Fibroblast of lung (primary cell): ENCODE measurements at regions not wholly inside any gene's neighbourhood (a gene's known extent, or its start where the extent isn't known, plus 50 kb on each side); places are given as distances from the start of the nearest gene placed in this dataset.

Experiments
- DNase-seq, 2 donors: peaks; one replicate each; pipeline versions ENCODE4 v3.0.0 to v3.0.0-alpha.2; 2010; ENCODE audit warnings: low read depth in 2 of 2
- H2AFZ ChIP-seq: 2 replicates; pipeline ENCODE4 v1.5.1; 2012; ENCODE audit warnings: low read length, control low read depth, inconsistent platforms
- H3K27ac ChIP-seq: 2 replicates; pipeline ENCODE4 v1.5.1; 2011; ENCODE audit warnings: low read length, control low read depth; ENCODE audit not compliant: insufficient read depth
- H3K27me3 ChIP-seq: 2 replicates; pipeline ENCODE4 v1.5.1; 2011; ENCODE audit warnings: mild to moderate bottlenecking, low read length; ENCODE audit not compliant: control insufficient read depth, insufficient read depth
- H3K36me3 ChIP-seq: 2 replicates; pipeline ENCODE4 v1.5.1; 2011; ENCODE audit warnings: low read length; ENCODE audit not compliant: control insufficient read depth, insufficient read depth
- H3K4me1 ChIP-seq: 2 replicates; pipeline ENCODE4 v1.5.1; 2011; ENCODE audit warnings: low read length; ENCODE audit not compliant: control insufficient read depth, insufficient read depth; ENCODE audit errors: extremely low read depth
- H3K4me2 ChIP-seq: 2 replicates; pipeline ENCODE4 v1.5.1; 2011; ENCODE audit warnings: low read length, control low read depth; ENCODE audit not compliant: insufficient read depth; ENCODE audit errors: extremely low read depth
- H3K4me3 ChIP-seq, 4 experiments: fragments of 200-600 bp in 1 of 4; sonication (generic) in 1 of 4; replicated peaks in 1 of 4; 2 replicates each; pipeline ENCODE4 v1.5.1; 2011 to 2016; ENCODE audit warnings: low read length in 4 of 4, low read depth in 3 of 4, mild to moderate bottlenecking in 3 of 4, control low read depth in 2 of 4, inconsistent platforms in 1 of 4, mixed read lengths in 1 of 4; ENCODE audit not compliant: insufficient read depth in 1 of 4; ENCODE audit errors: control extremely low read depth in 1 of 4
- H3K79me2 ChIP-seq: 2 replicates; pipeline ENCODE4 v1.5.1; 2012; ENCODE audit warnings: mild to moderate bottlenecking, low read length, inconsistent platforms; ENCODE audit not compliant: control insufficient read depth, insufficient read depth
- H3K9ac ChIP-seq: 2 replicates; pipeline ENCODE4 v1.5.1; 2011; ENCODE audit warnings: mild to moderate bottlenecking, low read length, control low read depth; ENCODE audit not compliant: insufficient read depth
- H3K9me3 ChIP-seq: 2 replicates; pipeline ENCODE4 v1.5.1; 2012; ENCODE audit warnings: low read depth, low read length; ENCODE audit not compliant: control insufficient read depth, insufficient read depth
- H4K20me1 ChIP-seq: 2 replicates; pipeline ENCODE4 v1.5.1; 2011; ENCODE audit warnings: low read length; ENCODE audit not compliant: control insufficient read depth, insufficient read depth; ENCODE audit errors: extremely low read depth
- CTCF ChIP-seq, 2 donors: IDR thresholded peaks in 1 of 2; conservative IDR thresholded peaks in 1 of 2; 1 replicate in 1 of 2; 2 replicates in 1 of 2; pipeline ENCODE4 v1.5.1; 2011 to 2012; ENCODE audit warnings: low read length in 2 of 2, control low read depth in 1 of 2, inconsistent platforms in 1 of 2, low read depth in 1 of 2, mild to moderate bottlenecking in 1 of 2
- EZH2 ChIP-seq: IDR thresholded peaks from 2 replicates; pipeline ENCODE4 v1.5.1; 2012; ENCODE audit warnings: low read length, control low read depth, mild to moderate bottlenecking; ENCODE audit errors: missing control alignments

- Histone ChIP-seq H2AFZ (no peak overlapping the region), H3K36me3 (no peaks in the 10 kb centered on the region), H4K20me1 (no peaks in the 10 kb centered on the region), H3K27ac (no peak overlapping the region), H3K4me1 (no peaks in the 10 kb centered on the region), H3K9ac (no peak overlapping the region), H3K9me3 (no peaks in the 10 kb centered on the region), H3K79me2 (no peaks in the 10 kb centered on the region), H3K27me3 (no peaks in the 10 kb centered on the region), H3K4me2 (no peak overlapping the region), H3K4me3 (no peak overlapping the region)
- no peak for DNase-seq
- TF ChIP-seq EZH2 (no peak), CTCF (conservative IDR thresholded peaks at IDR 0.05 in 1 of 2, IDR thresholded peaks at IDR 0.05 in 1 of 2; ENCODE audit: low read depth in 1 of 2, low read length in 2 of 2) (no peak)
Observed at GRCh38 chr4:187059895-187060294, 336.2 kb upstream of the FAT1 start.

GRCh38 chr4:187060551-187060950 lies 336.9 kb upstream of the FAT1 start:
- no peaks in the 10 kb centered on the region for H3K36me3 ChIP-seq
- no peak overlapping the region for H3K27ac ChIP-seq
- DNase-seq: no peak
- no peak overlapping the region for H3K4me3 ChIP-seq
- no peaks in the 10 kb centered on the region for H3K27me3 ChIP-seq
- no peaks in the 10 kb centered on the region for H3K9me3 ChIP-seq
- H3K4me1 ChIP-seq: no peaks in the 10 kb centered on the region
- H4K20me1 ChIP-seq: no peaks in the 10 kb centered on the region
- H2AFZ ChIP-seq: no peak overlapping the region
- H3K79me2 ChIP-seq: no peaks in the 10 kb centered on the region
- H3K4me2 ChIP-seq: no peak overlapping the region
- H3K9ac ChIP-seq: no peak overlapping the region
- TF ChIP-seq EZH2 (no peak), CTCF (conservative IDR thresholded peaks at IDR 0.05 in 1 of 2, IDR thresholded peaks at IDR 0.05 in 1 of 2; ENCODE audit: low read depth in 1 of 2, low read length in 2 of 2) (no peak)

- H3K36me3 ChIP-seq: no peaks in the 10 kb centered on the region
- DNase-seq: no peak
- TF ChIP-seq EZH2: no peak
- no peak for TF ChIP-seq CTCF (conservative IDR thresholded peaks at IDR 0.05 in 1 of 2, IDR thresholded peaks at IDR 0.05 in 1 of 2; ENCODE audit: low read depth in 1 of 2, low read length in 2 of 2)
- no peaks in the 10 kb centered on the region for H4K20me1 ChIP-seq
- H3K27me3 ChIP-seq: no peaks in the 10 kb centered on the region
- H3K9ac ChIP-seq: no peak overlapping the region
- H3K4me3 ChIP-seq: no peak overlapping the region
- H3K4me1 ChIP-seq: no peaks in the 10 kb centered on the region
- H3K9me3 ChIP-seq: no peaks in the 10 kb centered on the region
- H3K4me2 ChIP-seq: no peak overlapping the region
- H3K27ac ChIP-seq: no peak overlapping the region
- no peaks in the 10 kb centered on the region for H3K79me2 ChIP-seq
- H2AFZ ChIP-seq: no peak overlapping the region
Observed at GRCh38 chr4:187063251-187063650, 339.6 kb upstream of the FAT1 start.
